Stomach smooth muscle (tissue), 2 donors: ENCODE measurements at regions not wholly inside any gene's neighbourhood (a gene's known extent, or its start where the extent isn't known, plus 50 kb on each side); places are given as distances from the start of the nearest gene placed in this dataset.

ENCODE experiments used
- H3K27ac ChIP-seq: one replicate; pipeline ENCODE4 v1.7.0; 2013; ENCODE audit warnings: mild to moderate bottlenecking, low read length, inconsistent platforms
- H3K27me3 ChIP-seq, 2 donors: one replicate each; pipeline ENCODE4 v1.7.0; 2013; ENCODE audit warnings: low read length in 2 of 2; ENCODE audit not compliant: insufficient read depth in 2 of 2, control insufficient read depth in 1 of 2
- H3K36me3 ChIP-seq, 2 donors: one replicate each; pipeline ENCODE4 v1.7.0; 2013; ENCODE audit warnings: low read length in 2 of 2; ENCODE audit not compliant: control insufficient read depth in 2 of 2, insufficient read depth in 2 of 2
- H3K4me1 ChIP-seq: one replicate; pipeline ENCODE4 v1.7.0; 2013; ENCODE audit warnings: low read length; ENCODE audit not compliant: control insufficient read depth, insufficient read depth
- H3K4me3 ChIP-seq, 2 donors: one replicate each; pipeline ENCODE4 v1.7.0; 2013; ENCODE audit warnings: low read length in 2 of 2
- H3K9ac ChIP-seq, 2 donors: one replicate each; pipeline ENCODE4 v1.7.0; 2013; ENCODE audit warnings: low read length in 2 of 2, mild to moderate bottlenecking in 1 of 2
- H3K9me3 ChIP-seq, 2 donors: one replicate each; pipeline ENCODE4 v1.7.0; 2013; ENCODE audit warnings: low read length in 2 of 2; ENCODE audit not compliant: control insufficient read depth in 2 of 2
- donor health status: healthy.
- donor health status: Pancreatic carcinoma.

GRCh38 chr2:41663056-41663455, 384.8 kb upstream of the PKDCC start:
- no peaks in the 10 kb centered on the region for H3K4me1 ChIP-seq
- no peak overlapping the region for H3K27ac ChIP-seq
- no peaks in the 10 kb centered on the region for H3K27me3 ChIP-seq
- no peaks in the 10 kb centered on the region for H3K9me3 ChIP-seq
- no peaks in the 10 kb centered on the region for H3K36me3 ChIP-seq
- H3K4me3 ChIP-seq, result no peak overlapping the region
- H3K9ac ChIP-seq, result no peak overlapping the region

GRCh38 chr2:41668529-41668928, 379.3 kb upstream of the PKDCC start:
- Histone ChIP-seq H3K4me3 (no peak overlapping the region), H3K36me3 (no peaks in the 10 kb centered on the region), H3K4me1 (no peaks in the 10 kb centered on the region), H3K9me3 (no peaks in the 10 kb centered on the region), H3K9ac (no peak overlapping the region), H3K27ac (no peak overlapping the region), H3K27me3 (no peaks in the 10 kb centered on the region)

- no peak overlapping the region for H3K9ac ChIP-seq
- H3K27ac ChIP-seq, result no peak overlapping the region
- H3K9me3 ChIP-seq, result no peaks in the 10 kb centered on the region
- no peaks in the 10 kb centered on the region for H3K4me1 ChIP-seq
- H3K4me3 ChIP-seq, result no peak overlapping the region
- H3K27me3 ChIP-seq, result no peaks in the 10 kb centered on the region
- no peaks in the 10 kb centered on the region for H3K36me3 ChIP-seq
These were observed 369.2 kb upstream of the PKDCC start for GRCh38 chr2:41678639-41679038.

- Histone ChIP-seq H3K27ac (no peak overlapping the region), H3K4me1 (no peaks in the 10 kb centered on the region), H3K9me3 (peaks cover 0 to 2% of the 10 kb centered on the region in 2 donors), H3K36me3 (no peaks in the 10 kb centered on the region), H3K4me3 (no peak overlapping the region), H3K27me3 (no peaks in the 10 kb centered on the region), H3K9ac (no peak overlapping the region)
These were observed 361.7 kb upstream of the PKDCC start for GRCh38 chr2:41686156-41686555.

- Histone ChIP-seq H3K27ac (no peak overlapping the region), H3K36me3 (no peaks in the 10 kb centered on the region), H3K4me3 (no peak overlapping the region)
These were observed 356.3 kb upstream of the PKDCC start for GRCh38 chr2:41691561-41691960.

GRCh38 chr2:41694536-41695049, 353.2 kb upstream of the PKDCC start:
- Histone ChIP-seq H3K4me3 (no peak overlapping the region), H3K9ac (no peak overlapping the region), H3K27ac (no peak overlapping the region), H3K9me3 (no peaks in the 10 kb centered on the region), H3K4me1 (no peaks in the 10 kb centered on the region), H3K27me3 (no peaks in the 10 kb centered on the region), H3K36me3 (no peaks in the 10 kb centered on the region)

More at GRCh38 chr2:41691561-41691960, 356.3 kb upstream of the PKDCC start:
- H3K9ac ChIP-seq, result no peak overlapping the region
- H3K4me1 ChIP-seq, result no peaks in the 10 kb centered on the region
- no peaks in the 10 kb centered on the region for H3K27me3 ChIP-seq
- H3K9me3 ChIP-seq, result no peaks in the 10 kb centered on the region

- H3K27ac ChIP-seq, result no peak overlapping the region
- no peak overlapping the region for H3K9ac ChIP-seq
- H3K4me3 ChIP-seq, result no peak overlapping the region
- no peaks in the 10 kb centered on the region for H3K9me3 ChIP-seq
- no peaks in the 10 kb centered on the region for H3K27me3 ChIP-seq
- H3K4me1 ChIP-seq, result no peaks in the 10 kb centered on the region
- no peaks in the 10 kb centered on the region for H3K36me3 ChIP-seq
These were observed 352.4 kb upstream of the PKDCC start for GRCh38 chr2:41695198-41696113.

GRCh38 chr2:41697389-41697788, 350.4 kb upstream of the PKDCC start:
- Histone ChIP-seq H3K27ac (no peak overlapping the region), H3K9me3 (no peaks in the 10 kb centered on the region), H3K4me3 (no peak overlapping the region), H3K36me3 (no peaks in the 10 kb centered on the region), H3K4me1 (no peaks in the 10 kb centered on the region), H3K9ac (no peak overlapping the region), H3K27me3 (no peaks in the 10 kb centered on the region)

- Histone ChIP-seq H3K36me3 (no peaks in the 10 kb centered on the region), H3K27me3 (no peaks in the 10 kb centered on the region), H3K4me3 (peak overlapping the region; percentile 30 to 41), H3K27ac (no peak overlapping the region), H3K4me1 (no peaks in the 10 kb centered on the region), H3K9me3 (no peaks in the 10 kb centered on the region), H3K9ac (no peak overlapping the region)
These were observed 349.0 kb upstream of the PKDCC start for GRCh38 chr2:41698678-41699422.

GRCh38 chr2:41701231-41701630, 346.6 kb upstream of the PKDCC start:
- Histone ChIP-seq H3K27ac (no peak overlapping the region), H3K9ac (no peak overlapping the region), H3K4me1 (no peaks in the 10 kb centered on the region), H3K27me3 (no peaks in the 10 kb centered on the region), H3K4me3 (no peak overlapping the region), H3K36me3 (no peaks in the 10 kb centered on the region), H3K9me3 (no peaks in the 10 kb centered on the region)
